GM18909 (cell line): ENCODE measurements at regions not wholly inside any gene's neighbourhood (a gene's known extent, or its start where the extent isn't known, plus 50 kb on each side); places are given as distances from the start of the nearest gene placed in this dataset.
"Not testable (repeated sequence)": the region's sequence is repeated elsewhere in the genome, so short reads cannot be mapped to it uniquely, and the experiment has no call there.

ENCODE experiments used
- ATAC-seq: cut with Tn5 transposase; IDR thresholded peaks from one replicate; pipeline ENCODE4 v1.9.1; 2021; ENCODE audit warnings: mild to moderate bottlenecking; ENCODE audit not compliant: unreplicated experiment, poor library complexity

DNA sequence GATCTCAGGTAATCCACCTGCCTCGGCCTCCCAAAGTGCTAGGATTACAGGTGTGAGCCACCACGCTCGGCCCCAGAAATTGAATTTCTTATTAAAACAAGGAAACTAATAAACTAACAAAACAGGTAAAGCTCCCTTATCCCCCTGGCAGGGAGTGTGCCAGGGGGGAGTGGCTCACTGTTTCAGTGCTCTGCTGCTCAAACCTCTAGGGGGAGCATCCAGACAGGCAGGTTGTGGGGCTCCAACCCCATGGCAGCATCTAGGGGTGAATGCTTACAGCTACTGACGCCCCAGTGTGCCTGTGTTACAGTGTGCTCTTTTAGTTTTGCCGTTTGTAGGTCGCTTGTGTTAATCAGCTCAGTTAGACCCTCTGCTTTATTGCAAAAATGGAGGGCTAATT, 605.0 kb downstream of the GABRG1 start:
- ATAC-seq = no peak

DNA sequence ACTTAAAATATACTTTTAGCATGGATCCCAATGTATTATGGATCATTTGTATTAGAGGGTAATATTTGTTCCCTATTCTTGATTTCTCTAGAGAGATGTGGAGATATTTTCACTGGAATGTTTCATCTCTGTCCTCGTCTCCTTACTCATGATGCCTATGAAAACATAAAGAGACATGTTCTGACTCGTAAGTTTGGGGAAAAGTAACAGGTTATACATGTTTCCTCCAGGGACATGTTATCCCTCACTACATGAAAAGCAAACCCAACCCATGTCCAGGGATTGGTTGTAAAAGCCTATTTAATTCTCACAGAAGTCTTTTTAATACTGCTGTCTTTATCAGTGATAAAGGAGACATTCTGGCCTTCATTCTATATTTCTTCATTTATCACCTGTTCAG, 621.4 kb downstream of the GABRG1 start:
- ATAC-seq = no peak

DNA sequence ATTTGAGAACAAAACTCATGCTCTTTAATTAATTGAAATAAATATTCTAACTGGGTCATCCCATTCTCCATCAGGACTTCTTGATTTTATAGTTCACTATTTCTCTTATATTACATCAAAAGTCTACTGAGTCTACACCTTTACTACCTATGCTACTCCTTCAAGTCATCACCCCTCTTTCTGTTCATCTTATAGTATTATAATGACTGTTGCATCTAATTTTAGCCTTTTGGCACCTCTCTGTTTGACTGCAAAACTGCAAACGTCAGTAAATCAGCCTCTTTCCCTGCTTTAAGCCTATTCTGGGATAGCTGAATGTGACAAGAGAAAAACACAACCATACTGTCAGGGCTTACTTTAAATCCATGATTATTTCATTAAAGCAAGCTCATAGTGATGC, 639.1 kb downstream of the GABRG1 start:
- ATAC-seq = no peak

DNA sequence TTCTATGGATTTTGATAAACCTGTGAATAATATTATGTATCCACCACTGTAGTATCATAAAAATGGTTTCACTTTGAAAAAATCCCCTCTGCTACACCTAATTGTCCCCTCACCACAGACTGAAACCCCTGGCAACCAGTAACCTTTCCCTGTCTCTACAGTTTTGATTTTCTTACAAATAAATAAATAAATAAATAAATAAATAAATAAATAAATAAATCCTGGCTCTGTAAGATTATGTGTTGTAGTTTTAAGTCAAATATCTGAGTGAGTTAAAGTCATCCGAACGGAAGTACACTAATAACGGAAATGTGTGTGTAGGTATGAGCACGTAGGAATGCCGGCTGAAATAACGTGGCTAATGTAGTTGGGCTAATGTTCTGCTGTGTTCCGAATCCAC, 641.5 kb downstream of the GABRG1 start:
- ATAC-seq = no peak

DNA sequence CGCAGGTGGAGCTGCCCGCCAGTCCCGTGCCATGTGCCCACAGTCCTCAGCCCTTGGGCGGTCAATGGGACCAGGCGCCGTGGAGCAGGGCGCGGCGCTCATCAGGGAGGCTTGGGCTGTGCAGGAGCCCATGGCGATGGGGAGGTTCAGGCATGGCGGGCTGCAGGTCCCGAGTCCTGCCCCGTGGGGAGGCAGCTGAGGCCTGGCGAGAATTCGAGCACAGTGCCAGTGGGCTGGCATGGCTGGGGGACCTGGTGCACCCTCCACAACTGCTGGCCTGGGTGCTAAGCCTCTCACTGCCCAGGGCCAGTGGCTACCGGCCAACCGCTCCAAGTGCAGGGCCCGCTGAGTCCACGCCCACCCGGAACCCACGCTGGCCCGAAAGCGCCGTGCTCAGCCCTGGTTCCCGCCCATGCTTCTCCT, 646.5 kb downstream of the GABRG1 start:
- no peak for ATAC-seq

DNA sequence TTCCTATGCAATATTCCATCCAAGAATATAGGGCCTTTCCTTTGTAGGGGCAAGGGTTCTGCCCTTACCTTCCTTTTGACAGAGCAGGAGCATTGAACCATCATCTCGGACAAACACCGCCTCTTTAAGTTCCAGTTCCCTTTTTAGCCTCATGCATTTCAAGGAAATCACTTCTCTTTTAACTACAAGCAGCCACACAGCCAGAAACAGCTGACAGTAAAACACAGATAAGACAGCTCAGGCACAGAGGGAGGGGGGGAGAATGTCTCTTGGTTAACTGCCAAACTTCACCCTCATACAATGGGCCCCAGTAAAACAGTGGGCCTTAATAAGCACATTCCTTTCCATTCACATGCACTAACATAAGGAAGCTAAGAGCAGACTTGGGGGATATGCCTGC, 648.3 kb downstream of the GABRG1 start:
- no peak for ATAC-seq

DNA sequence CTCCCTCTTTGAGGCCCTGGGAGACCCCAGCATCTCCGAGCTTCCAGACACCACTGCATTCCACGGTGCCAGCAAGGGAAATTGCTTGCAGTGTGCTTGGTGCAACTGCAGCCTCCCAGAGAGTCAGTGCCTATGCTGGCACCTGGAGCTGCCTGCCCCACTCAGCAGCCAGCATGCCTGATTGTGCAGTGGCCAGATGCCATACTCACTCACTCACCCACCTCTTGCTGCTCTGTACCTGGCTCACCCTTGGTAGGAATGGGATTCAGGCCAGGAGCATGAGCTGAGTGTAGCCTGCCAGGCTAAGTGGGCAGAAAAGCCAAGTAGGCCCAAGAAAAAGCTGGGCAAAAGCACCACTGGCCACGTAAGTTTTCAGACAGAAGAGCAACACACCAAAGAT, 651.4 kb downstream of the GABRG1 start:
- ATAC-seq = no peak

DNA sequence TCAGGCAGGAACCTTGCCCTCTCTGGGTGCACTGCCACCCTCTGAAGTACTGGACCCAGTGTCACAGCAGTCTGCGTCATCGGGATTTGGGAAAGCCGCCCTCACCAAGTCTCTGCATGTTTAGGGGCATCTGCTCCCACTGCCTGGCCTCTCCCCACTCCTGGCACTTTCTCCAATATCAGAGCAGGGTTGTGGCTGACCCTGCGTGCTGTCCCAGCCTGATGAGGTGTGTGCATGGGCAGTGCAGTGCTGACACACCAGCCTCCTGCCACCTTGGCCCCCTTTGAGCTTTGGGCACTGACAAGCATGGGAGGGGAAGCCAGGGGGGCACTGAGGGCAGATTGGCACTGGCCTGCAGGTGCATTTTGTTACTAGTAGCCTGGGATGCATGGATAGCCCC, 652.5 kb downstream of the GABRG1 start:
- ATAC-seq = no peak

DNA sequence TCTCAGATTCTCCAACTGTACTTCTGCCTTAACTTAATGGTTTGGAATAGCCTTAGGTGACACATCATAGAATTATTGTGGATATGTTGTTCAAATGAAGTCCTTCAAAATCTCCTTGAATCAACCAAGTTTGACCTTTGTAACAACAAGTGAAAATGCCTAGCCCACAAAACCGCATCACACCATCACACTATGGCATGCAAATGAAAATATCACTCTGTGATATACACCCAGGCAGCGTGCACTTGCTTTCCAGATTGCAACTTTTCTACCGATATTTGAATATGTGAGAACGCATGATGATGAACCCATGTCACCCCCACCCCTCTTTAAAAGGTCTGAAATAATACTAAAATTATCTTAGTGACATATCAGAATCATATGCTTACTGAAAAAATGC, 656.7 kb downstream of the GABRG1 start:
- no peak for ATAC-seq

DNA sequence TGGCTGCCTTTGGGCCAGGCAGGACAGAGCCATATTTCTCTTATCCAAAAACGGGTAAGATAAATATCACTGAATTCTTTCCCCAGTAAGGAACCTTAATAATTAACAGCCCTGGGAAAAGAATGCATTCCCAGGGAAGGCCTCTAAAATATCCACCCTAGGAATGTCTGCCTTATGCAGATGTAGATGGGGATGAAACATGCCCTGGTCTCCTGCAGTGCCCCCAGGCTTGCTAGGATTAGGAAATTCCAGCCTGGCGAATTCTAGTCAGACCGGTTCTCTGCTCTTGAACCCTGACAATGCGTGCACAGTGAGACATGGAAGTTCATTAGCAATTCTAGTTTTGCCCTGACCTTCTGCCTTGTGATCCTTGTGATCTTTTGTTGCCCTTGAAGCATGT, 663.7 kb downstream of the GABRG1 start:
- ATAC-seq = not testable (repeated sequence)

DNA sequence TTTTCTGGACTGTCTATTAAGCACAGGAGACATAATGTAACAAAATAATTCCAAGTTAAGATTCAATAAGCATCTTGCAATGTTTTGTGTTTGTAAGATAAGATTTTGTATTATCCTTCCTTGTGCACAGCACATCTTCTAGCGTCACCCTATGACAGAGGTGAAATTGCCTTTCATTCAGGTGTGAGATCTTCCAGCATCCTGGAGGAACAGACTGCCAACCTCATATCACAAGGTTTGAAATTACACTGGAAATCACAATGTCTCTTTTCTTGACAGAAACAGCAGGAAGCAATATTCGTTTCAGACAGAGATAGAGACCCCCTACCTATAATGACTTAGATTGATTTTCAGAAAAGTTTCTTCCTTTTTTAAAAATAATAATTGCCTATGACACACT, 668.6 kb downstream of the GABRG1 start:
- ATAC-seq = no peak

DNA sequence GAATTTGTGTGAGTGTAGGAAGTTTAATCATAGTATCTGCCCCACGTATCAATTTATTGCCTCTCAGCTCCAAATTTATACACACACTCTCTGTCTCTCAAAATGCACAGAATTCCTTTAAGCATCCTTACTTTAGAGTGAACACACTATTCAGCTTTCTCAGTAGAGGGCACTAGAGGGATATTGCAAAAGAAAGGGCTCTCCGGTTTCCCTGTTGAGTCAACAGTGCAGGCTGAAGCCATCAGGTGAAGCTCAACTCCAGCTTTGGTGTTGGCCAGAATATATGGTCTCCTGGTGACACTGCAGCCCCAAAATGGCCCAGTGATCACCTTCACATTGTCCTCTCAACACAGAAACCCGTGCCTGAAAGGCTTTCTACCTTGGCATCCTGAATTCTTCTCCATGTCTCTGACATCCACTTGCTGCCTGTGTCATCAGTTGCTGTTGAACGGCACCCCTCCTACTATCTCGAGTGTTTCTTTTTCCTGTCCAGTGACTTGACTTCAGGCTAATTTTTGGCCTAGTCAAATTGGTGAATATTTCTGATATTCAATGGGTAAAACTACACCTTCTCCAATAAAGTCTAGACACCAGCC, 670.5 kb downstream of the GABRG1 start:
- no peak for ATAC-seq

DNA sequence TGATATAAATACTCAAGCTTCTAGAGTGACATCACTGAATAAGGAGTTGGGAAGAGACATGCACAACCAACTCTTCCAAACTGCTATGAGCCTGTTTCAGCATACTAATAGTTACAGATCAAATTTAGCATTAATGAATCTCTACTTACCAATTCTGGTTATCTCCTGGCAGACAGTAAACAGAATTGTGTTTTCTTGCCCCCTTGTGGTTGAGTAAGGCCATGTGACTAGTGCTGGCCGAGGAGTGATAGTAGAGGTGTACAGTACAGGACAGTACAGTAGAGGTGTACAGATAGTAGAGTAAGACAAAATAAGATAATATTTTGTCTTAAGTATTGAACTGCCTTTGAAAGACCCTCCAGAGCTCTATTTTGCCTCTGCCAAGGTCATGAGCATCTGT, 681.4 kb downstream of the GABRG1 start:
- ATAC-seq = no peak

DNA sequence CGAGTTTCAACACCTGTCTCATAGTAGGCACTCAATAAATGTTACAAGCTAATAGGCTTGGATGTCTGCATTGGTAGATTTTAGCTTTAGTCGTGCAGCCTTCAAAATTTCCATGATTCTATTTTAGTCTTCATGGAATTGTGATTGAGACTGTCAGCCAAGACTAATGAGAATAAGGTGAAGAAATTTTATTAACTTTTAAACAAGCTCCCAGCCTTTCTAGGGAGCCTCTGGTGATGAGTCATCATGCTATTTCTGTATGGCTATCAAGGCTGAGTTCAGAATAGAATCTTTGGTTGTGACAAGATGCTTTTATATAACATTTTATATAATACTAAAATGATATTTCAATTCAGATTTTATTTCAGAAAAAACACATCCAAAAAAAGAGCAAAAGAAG, 685.8 kb downstream of the GABRG1 start:
- ATAC-seq = no peak

DNA sequence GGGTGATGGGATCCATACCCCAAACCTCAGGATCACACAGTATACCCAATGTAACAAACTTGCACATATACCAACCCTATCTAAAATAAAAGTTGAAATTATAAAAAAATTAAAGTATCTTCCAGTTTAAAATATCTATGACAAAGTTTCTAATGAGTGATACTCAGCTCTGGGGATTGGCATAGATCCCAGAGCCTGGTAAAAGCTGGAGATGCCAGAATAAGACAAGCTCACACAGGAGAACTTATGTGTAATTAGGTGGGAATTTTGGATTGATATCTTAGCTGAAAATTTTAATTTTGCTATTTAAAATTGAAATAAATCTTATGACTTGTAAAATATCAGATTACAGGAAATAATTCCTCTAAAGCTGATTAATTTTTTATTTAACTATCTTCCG, 686.5 kb downstream of the GABRG1 start:
- no peak for ATAC-seq

DNA sequence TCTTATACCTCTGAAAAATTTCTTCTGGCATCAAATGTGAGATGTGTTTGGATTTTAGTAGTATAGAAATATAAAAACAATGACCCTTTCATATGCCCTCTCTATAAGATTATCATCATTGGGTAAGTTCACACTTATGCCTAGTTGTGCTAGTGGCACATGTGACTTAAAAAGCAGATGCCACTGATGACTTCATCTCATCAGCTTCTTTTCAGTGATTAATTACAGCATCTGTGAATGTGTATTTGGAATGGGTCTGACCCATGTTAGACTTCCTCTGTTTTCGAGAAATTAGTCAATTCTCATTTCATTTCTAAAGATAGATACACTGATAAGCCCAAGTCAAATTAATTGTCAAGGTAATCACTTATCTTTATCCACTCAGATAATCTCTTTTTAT, 698.7 kb downstream of the GABRG1 start:
- ATAC-seq = no peak

DNA sequence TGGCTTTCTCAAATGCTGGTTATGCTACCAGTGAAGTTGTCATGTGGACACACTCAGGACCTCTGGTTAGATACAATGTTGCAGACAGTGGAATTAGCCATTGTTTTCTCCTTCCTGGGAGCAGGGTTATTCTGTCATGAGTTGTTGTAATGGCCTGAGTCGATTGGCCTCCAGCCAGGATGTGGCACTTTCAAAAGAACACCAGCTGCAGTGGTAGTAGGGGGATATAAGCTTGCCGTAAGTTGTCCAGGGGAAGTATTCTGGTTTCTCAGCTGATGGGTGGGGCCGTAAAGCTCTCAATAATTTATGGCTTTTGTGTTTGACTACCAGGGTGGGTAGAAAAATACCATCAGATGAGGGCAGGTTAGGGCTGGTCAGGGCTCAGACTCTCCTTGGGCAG, 697.5 kb upstream of the GNPDA2 start:
- no peak for ATAC-seq

DNA sequence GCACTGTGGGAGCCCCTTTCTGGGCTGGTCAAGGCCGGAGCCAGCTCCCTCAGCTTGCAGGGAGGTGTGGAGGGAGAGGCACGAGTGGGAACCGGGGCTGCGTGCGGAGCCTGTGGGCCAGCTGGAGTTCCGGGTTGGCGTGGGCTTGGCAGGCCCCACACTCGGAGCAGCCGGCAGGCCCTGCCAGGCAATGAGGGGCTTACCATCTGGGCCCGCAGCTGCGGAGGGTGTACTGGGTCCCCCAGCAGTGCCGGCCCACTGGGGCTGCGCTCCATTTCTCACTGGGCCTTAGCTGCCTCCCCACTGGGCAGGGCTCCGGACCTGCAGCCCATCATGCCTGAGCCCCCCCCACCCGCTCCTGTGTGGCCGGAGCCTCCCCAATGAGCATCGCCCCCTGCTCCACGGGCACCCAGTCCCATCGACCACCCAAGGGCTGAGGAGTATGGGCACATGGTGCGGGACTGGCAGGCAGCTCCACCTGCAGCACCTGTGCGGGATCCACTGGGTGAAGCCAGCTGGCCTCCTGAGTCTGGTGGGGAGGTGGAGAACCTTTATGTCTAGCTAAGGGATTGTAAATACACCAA, 693.8 kb upstream of the GNPDA2 start:
- not testable (repeated sequence) for ATAC-seq

DNA sequence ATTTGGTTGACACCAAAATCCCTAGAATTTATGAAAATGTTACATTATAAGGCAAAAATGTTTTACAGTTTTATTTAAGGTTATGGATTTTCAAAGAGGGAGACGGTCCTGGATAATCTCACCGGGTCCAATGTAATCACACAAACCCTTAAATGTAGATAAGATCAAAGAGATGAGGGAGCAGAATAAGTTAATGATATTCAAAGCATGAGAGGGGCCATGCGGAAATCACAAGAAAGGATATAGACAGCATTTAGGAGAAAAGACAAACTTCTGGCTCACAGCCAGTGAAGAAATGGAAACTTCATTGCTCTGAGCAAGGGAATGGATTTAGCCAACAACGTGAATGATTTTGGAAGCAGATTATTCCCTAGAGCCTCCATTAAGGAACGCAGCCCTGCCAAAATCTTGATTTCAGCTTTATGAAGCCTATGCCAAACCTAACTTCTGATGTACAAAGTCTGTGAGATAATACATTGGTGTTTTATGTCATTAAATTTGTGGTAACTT, 684.4 kb upstream of the GNPDA2 start:
- no peak for ATAC-seq

DNA sequence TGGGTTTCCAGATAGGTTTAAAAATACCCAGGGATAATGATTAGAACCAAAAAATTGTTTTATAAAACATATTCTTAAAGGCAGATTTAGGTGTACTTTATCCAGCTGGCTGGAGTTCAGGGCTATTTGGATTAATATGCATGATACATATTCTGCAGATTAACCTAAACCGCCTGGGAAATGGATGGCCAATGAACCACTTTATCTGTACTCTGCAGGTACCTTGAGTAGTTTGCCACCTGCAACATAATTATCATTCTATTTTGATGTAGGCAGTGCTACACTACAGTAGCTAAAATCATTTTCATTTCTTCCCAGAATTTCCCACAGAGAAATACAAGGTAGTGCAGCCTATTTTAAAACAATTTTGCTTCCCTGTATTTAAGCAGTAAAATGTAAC, 683.2 kb upstream of the GNPDA2 start:
- no peak for ATAC-seq

DNA sequence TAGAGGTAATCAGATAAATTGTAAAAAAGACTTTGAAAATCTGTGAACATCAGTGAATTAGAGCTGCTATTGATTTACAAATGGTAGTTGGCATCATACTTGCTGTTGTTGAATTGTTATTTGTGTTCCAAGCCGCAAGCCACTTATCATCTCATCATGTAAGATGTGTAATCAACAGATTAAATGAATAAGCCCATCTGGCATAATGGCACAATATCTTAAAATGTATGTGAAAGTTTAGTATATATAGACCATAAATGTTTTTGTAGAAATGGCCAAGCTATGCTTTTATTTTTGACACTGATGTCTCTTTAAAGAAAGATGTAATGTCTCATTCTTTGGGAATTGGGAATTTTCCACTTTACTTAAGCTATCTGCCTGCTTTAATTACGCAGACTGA, 682.6 kb upstream of the GNPDA2 start:
- ATAC-seq = no peak

DNA sequence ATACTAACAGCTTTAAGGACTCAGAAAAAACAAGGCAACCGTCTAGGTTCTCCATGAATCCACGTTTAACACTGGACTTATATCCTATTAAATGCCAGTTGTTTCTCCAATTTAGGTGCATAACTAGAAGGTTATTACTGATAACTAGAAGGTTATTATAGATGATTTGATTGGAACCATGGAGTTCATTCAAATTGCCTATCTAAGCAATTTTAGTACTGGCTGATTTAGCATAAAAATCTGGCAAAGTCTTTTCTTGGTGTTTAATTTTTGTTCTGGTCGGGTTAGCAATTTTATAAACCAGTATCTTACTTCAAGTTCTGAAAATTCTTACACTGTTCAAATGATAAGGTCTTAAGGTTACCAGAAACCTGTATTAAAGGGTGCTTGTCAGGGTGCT, 672.8 kb upstream of the GNPDA2 start:
- no peak for ATAC-seq
